GDM1 (cell line): ENCODE measurements at regions not wholly inside any gene's neighbourhood (a gene's known extent, or its start where the extent isn't known, plus 50 kb on each side); places are given as distances from the start of the nearest gene placed in this dataset.
"Not testable (repeated sequence)": the region's sequence is repeated elsewhere in the genome, so short reads cannot be mapped to it uniquely, and the experiment has no call there.

Experiments
- DNase-seq: peaks from one replicate; lab custom pipeline; 2025; lab: John Stamatoyannopoulos, UW

DNA sequence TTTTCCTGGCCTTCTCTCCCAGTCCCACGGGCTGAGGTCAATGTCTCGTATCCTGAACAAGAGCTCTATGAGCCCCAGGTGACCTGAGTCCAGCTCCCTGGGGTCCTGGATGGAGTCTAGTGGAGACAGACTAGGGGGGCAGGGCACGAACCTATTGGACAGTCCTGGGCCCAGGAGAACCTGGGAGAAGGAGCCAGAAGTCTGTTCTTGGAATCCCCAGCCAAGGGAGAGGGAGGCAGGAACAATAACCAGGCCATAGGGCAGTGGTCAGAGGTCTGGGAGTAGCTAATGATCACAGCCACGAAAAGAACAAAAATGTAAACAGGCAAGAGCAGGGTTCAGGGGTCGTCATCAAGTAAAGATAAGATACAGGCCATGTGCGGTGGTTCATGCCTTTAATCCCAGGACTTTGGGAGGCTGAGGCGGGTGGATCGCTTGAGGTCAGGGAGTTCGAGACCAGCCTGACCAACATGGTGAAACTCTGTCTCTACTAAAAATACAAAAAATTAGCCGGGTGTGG lies 60.8 kb downstream of the COPRS start:
- no peak for DNase-seq

DNA sequence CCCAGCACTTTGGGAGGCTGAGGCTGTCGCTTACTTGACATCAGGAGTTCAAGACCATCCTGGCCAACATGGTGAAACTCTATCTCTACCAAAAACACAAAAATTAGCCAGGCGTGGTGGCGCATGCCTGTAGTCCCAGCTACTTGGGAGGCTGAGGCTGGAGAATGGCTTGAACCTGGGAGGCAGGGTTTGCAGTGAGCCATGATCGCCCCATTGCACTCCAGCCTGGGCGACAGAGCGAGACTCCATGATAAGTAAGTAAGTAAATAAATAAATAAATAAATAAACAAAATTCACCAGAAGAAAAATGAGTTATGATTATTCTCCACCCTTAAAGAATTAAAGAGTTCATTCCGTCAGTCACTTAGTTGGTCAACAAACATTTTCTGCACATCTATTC lies 63.1 kb downstream of the COPRS start:
- not testable (repeated sequence) for DNase-seq

DNA sequence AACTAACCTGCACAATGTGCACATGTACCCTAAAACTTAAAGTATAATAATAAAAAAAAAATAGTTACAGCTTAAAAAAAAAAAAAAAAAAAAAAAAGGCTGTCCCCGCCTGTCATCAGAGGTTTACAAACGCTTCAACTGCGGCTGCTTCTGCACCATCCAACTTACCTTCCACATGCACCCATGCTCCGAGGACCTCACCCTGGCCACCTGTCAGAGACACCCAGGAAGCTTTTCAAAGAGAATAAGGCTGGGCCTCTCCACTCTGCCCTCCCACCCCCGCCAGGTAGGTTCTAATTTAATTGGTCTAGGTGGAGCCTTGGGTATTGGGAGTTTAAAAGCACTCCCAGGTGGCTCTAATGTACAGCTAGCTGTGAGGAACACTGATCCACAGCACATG lies 64.9 kb downstream of the COPRS start:
- DNase-seq: no peak

DNA sequence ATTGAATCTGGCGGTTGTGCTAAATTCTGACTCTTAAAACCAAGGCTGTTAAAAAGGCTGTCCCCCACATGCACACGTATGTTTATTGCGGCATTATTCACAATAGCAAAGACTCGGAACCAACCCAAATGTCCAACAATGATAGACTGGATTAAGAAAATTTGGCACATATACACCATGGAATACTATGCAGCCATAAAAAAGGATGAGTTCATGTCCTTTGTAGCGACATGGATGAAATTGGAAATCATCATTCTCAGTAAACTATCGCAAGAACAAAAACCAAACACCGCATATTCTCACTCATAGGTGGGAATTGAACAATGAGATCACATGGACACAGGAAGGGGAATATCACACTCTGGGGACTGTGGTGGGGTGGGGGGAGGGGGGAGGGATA lies 65.4 kb downstream of the COPRS start:
- DNase-seq: not testable (repeated sequence)

DNA sequence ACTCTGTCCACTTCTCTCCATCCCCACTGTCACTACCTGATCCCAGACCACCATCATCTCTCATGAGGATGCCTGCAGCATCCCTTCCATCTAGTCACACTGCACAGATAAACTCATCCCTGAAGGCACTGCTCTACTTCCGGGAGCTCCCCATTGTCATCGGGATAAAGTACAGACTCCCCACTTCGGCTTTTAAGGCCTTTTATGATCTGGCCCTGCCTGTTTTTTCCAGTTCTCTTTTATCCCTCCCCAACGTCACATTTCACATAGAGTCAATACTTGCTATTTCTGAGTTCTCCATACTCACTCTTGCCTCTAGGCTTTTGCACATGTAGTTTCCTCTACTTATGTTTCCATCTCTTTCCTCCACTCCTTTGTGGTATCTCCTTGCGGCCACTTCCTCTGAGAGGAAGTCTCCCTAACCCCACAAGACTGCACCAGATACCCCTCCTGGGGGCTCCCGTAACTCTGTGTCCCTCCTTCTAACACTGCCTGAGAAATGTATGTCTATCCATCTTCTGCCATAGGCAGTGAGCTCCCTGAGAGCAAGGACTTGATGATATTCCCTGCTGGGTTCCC lies 66.9 kb downstream of the COPRS start:
- DNase-seq: peak; percentile 50

DNA sequence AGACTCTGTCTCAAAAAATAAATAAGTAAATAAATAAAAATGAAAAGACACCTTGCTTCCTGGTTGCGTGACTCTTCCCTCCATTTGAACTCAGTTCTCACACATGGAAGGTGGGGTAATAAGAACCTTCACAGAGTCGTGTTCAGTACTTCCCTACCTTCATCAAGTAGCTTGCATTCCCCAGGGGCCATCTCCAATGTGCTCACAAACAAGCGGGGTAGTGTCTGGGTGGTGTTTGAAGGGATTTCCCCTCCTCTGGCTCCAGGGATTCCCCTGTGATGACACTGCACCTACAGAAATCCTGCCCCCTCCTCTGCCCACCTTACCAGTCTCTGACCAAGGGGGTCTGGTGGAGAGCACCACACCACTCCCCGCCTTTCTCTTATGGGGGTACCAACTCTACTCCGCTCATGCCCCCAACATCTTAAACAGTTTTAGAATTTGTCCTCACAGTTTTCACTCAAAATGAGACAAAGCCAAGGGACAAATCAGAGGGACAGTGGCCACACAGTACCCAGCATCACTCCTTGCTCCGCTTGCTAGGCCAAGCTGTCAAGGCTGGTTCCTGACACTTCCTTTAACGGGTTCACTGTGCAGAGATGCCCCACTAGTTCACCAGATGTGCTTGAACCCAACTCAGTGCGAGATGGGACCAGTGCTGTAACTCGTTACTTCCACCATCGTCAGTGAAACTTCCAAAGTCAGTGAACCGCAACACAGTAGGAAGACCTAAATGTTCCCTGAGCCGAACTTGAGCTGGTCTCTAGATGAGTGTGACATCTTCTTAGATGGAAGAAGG lies 69.1 kb downstream of the COPRS start:
- no peak for DNase-seq

DNA sequence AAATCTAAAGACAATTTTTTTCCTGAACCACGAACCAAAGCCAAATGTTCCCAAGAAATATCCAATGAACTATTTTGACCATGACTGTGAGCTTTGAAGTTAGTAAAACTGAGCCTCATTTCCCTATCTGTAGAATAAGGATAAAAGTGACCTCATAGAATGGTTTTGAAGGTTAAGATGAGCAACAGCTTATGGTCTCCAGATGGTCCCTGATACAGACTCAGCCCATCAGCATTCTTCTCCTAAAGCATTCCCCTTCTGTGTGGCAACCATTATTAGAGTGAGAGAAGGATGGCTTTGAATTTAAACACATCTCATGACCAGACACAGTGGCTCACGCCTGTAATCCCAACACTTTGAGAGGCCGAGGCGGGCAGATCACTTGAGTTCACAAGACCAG lies 70.1 kb downstream of the COPRS start:
- DNase-seq: no peak

DNA sequence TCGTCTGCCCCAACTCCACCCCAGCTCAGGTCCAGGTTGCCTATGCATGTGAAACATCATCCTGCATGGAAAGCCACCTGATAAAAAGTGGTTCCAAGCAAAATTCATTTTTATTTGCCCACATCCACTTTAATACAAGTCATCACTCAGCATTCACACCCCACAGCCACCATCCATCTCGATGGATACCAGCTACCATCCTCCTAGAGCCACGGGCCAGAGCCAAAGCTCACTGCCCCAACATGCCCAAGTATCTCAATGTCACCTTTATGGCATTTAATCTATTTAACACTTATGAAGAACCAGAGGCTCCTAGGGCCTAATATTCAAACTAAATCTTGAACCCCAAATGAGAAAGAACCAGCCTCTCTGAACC lies 70.5 kb downstream of the COPRS start:
- DNase-seq: no peak

DNA sequence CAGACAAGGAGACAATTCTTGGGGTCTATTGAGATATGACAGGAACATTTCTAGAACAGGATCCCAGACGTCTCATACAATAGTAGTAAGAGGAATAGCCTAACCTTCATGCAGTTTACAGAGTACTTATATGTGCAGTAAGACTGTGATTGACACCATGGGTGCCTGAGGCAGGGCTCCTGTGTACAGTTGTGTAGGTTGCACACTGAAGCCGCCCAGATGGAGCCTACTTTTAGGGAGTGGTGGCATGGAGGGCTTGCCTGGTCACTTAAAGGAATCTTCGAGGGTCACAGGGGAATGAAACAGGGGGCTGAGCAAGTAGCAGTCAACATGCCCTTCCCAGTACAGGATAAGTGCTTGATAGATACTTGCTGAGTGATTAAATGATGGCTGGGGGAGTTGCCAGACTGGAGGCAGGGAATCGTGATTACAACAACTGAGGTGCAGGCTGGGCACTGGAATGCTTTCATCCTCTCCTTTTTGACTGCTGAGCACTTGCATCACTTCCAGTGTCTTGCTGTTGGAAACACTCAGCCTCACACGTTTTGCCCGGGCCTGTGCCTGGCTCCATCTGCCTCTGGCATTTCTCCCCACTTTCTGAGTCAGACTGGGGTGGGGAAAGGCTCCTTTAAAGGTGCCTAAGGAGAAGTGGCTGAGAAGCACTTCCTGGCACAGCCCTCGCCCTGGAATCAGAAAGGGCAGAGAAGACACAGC lies 71.0 kb downstream of the COPRS start:
- no peak for DNase-seq

DNA sequence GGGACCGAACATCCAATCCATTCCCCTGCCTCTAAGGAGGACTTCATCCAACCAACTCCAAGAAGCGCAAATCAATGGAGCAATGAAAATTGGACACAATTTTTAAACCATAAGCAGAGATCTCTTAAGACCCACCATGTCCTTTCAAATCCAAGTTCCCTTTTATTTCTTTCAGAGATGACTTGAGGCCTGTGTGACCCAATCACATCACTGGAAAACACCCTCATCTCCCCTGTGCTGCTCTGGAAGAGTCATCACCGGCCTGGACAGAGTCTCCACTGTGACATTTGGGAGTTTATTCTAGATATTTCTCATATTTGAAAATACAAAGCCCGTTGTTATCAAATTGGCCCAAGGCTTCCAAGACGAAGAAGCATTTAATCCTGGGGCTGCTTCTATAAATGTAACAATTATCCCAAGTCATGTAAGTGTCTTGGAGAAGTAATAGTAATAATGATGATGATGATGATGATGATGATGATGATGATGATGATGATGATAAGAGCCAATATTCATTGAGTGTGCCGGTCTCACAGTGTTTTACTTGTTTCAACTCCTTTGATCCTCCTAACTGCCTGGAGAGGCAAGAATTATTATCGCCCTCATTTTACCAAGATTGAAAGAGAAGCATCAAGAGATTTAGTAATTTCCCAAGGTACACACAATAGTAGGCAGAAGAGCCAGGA lies 72.1 kb downstream of the COPRS start:
- no peak for DNase-seq

DNA sequence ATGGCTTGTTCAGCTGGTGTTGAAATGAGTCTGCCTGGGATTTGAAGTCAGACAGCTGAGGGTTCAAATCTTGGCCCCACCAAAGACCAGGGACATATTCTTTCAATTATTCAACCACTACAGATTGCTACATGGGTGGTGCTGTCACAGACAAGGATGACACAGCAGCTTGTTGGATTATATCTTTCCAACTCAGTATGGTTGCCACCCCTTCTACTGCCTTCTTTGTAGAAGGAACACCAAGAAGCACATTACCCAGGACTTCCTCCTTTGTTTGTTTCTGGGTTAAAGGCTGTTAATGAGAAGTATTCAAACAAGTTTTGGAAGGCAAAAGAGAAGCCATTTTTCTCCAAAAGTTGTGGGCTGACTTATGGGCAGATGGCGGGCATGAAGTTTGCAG lies 78.6 kb downstream of the COPRS start:
- no peak for DNase-seq

DNA sequence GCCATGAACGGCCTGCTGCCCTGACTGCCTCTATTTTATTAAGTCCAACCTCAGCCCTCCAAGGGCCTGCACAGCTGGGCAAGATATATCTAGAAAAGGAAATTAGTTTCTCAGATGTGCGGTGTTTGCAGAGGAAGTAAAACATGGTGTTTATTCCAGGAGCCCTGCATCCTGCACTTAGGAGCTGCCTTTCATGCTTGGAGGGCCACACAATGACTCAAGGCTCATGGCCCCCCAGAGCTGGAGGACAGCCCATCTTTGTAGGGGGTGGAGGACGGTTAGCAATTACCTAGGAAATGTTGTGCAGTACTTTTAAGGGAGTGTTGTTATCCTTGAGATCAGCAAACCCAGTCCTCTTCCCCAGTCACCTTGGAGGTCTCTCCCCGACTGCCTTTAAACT lies 80.5 kb downstream of the COPRS start:
- DNase-seq: peak; percentile 48

DNA sequence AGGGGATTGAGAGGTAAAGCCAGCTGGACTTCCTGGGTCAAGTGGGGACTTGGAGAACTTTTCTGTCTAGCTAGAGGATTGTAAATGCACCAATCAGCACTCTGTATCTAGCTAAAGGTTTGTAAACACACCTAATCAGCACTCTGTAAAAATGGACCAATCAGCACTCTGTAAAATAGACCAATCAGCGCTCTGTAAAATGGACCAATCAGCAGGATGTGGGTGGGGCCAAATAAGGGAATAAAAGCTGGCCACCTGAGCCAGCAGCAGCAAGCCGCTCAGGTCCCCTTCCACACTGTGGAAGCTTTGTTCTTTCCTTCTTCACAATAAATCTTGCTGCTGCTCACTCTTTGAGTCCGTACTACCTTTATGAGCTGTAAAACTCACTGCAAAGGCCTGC lies 87.7 kb downstream of the COPRS start:
- DNase-seq: not testable (repeated sequence)

DNA sequence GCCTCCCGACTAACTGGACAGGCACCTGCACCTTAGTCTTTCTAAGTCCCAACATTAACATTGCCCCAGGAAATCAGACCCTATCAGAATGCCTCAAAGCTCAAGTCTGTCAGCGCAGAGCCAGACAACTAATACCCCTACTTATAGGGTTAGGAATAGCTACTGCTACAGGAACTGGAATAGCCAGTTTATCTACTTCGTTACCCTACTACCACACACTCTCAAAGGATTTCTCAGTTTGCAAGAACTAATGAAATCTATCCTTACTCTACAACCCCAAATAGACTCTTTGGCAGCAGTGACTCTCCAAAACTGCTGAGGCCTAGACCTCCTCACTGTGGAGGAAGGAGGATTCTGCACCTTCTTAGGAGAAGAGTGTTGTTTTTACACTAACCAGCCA lies 88.5 kb downstream of the COPRS start:
- DNase-seq: not testable (repeated sequence)

DNA sequence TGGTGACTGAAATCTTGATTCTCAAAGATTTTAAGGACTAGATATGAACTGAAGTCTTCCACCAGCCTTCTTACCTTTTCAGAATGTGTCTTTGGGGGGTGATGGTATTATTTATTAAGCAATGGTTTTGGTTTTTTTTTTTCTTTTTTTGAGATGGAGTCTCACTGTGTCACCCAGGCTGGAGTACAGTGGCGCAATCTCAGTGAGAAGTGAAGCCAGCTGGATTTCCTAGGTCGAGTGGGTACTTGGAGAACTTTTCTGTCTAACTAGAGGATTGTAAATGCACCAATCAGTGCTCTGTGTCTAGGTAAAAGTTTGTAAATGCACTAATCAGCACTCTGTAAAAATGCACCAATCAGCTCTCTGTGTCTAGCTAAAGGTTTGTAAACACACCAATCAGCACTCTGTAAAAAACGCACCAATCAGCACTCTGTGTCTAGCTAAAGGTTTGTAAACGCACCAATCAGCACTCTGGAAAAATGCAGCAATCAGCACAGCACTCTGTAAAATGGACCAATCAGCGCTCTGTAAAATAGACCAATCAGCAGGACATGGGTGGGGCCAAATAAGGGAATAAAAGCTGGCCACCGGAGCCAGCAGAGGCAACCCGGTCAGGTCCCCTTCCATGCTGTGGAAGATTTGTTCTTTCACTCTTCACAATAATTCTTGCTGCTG lies 97.1 kb downstream of the COPRS start:
- DNase-seq: not testable (repeated sequence)

DNA sequence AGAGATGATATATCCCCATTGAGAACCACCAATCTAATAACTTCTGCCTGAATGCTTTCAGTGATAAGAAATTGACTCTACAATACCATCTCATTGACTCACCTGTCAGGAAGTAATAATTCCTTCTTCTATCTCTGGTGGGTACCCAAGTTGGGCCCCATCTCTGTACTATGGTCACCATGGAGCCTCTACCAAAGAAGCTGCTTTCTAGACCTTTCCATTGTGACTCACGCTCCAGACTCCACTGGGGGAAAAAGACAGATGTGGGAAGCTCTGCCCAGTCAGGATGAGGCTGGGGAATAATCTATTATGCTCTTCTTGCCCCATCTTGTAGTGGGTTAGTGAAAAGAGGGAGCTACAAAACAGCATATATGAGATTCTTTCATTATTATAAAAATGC lies 100.4 kb downstream of the COPRS start:
- no peak for DNase-seq

DNA sequence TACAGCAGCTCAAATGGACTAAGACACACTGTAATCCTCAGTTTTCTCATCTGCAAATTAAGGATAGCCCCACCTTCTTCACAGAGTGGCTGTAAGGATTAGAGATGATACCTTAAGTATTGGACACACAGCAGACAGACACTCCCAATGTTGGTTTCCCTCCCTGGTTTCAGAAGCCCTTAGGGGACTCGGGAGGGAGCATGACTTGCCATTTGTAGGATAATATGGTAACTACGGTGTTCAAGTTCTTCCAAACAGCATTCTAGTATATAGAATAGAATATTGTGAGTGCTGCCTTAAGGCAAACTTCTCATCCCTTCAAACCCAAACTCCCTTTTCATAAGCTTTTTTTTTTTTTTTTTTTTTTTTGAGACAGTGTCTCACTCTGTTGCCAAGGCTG lies 101.9 kb downstream of the COPRS start:
- DNase-seq: no peak

DNA sequence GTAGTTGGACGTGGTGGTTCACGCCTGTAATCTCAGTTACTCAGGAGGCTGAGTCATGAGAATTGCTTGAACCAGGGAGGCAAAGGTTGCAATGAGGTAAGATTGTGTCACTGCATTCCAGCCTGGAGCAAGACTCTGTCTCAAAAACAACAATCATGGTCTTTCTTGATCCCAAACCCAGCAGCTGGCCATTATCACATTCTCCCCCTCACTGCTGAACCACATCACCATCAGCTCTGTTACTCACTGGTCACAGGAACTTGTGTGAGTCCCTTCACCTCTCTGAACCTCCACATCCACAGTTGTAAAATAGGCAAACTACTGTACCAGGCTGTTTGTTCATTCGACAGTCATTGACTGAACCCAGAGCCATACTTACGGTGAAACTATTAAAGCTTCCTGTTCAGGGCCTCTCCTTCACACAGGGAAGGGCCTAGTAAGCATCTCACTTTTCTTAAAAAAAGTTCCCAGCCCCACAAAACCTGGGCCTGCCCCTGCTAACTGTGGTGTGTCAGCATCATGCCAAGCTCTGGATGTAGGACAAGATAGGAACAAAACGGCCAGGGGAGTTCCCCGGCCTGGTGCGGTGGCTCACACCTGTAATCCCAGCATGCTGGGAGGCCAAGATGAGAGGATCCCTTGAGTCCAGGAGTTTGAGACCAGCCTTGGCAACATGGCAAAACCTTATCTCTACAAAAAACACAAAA lies 104.7 kb downstream of the COPRS start:
- DNase-seq: no peak

DNA sequence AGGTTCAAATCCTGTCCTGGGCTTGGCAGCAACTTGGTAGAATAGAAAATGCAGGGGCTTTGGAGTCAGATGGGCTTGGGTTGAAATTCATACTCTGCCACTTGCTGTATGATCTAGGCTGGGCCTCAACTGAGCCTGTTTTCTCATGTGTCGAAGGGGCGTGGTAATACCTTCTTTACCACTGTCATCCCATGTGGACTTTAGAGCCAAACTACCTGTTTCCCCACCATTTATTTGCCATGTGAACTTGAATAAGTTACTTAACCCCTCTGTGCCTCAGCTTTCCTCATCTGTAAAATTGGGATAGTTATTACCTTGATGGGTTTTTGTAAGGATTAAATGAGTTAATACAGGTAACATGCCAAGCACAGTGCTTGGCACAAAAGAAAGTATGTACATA lies 106.0 kb downstream of the COPRS start:
- no peak for DNase-seq

DNA sequence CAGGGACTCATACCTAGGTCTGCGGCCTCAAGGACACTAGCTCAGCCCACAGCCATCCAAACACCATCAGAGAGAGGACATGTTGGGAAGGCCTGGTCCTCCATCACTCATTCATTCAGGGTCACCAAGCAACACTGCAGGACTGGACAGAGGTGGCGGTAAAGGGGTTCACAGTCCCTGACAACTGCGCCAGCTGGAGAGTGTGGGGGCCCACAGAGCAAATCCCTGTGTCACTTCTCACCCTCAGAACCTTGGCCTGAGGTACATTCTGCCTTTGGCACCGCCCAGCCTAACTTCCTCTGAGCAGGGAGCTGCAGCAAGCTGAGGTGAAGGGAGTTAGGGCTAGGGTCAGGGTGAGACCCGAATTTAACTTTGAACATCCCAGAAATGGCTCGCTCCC lies 106.5 kb downstream of the COPRS start:
- no peak for DNase-seq

DNA sequence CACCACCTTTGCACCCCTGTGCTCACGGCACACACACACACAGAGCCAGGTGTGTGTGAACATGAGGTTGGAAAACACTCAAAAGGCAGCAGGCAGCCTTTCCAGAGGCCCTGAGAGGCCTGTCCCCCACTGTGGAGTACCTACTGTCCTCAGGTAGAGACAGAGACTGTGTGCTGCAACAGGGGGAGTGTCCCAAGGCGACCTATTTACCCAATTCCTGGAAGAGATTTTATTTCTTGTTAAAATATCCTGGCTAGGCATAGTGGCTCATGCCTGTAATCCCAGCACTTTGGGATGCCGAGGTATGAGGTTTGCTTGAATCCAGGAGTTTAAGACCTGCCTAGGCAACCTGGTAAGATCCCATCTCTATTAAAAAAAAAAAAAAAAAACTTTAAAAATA lies 108.5 kb downstream of the COPRS start:
- no peak for DNase-seq
